H1 (cell line): ENCODE measurements at regions not wholly inside any gene's neighbourhood (a gene's known extent, or its start where the extent isn't known, plus 50 kb on each side); places are given as distances from the start of the nearest gene placed in this dataset.

Source experiments
- CBX5 ChIP-seq: fragments of 300-800, 300-1000 bp; sonication (generic); IDR thresholded peaks from 2 replicates; pipeline ENCODE4 v1.7.1; 2016; ENCODE audit warnings: antibody characterized with exemption, low read length, low read depth
- MAFK ChIP-seq: IDR thresholded peaks from 2 replicates; pipeline ENCODE4 v1.6.1; 2012; ENCODE audit warnings: low read depth, mild to moderate bottlenecking, improper control_type of control experiment, low read length
- POLR2AphosphoS5 ChIP-seq: IDR thresholded peaks from 2 replicates; pipeline ENCODE4 v1.6.1; 2011; ENCODE audit warnings: low read depth, low read length
- RBBP5 ChIP-seq: IDR thresholded peaks from 2 replicates; pipeline ENCODE4 v1.7.1; 2012; ENCODE audit warnings: low read depth, mild to moderate bottlenecking, inconsistent platforms, low read length, moderate library complexity, borderline replicate concordance
- RXRA ChIP-seq: IDR thresholded peaks from 2 replicates; pipeline ENCODE4 v1.6.1; 2011; ENCODE audit warnings: low read depth, mild to moderate bottlenecking, low read length, moderate library complexity; ENCODE audit not compliant: insufficient read depth
- SP4 ChIP-seq: IDR thresholded peaks from 2 replicates; pipeline ENCODE4 v1.6.1; 2012; ENCODE audit warnings: low read length, inconsistent platforms
- TF ChIP-seq, protein P1 (sequence below): fragments of 300-600 bp; sonication (generic); IDR thresholded peaks from 2 replicates; pipeline ENCODE4 v1.7.1; 2012; ENCODE audit warnings: low read length, moderate library complexity, mild to moderate bottlenecking, inconsistent platforms; ENCODE audit not compliant: insufficient replicate concordance

GRCh38 chr5:21649969-21650368, 1203.2 kb downstream of the CDH12 start (continued):
- no peak for TF ChIP-seq MAFK
- TF ChIP-seq RBBP5, result no peak
- no peak for TF ChIP-seq CBX5
- no peak for TF ChIP-seq POLR2AphosphoS5
- TF ChIP-seq RXRA, result no peak
- TF ChIP-seq SP4, result no peak
- TF ChIP-seq, protein P1, sequence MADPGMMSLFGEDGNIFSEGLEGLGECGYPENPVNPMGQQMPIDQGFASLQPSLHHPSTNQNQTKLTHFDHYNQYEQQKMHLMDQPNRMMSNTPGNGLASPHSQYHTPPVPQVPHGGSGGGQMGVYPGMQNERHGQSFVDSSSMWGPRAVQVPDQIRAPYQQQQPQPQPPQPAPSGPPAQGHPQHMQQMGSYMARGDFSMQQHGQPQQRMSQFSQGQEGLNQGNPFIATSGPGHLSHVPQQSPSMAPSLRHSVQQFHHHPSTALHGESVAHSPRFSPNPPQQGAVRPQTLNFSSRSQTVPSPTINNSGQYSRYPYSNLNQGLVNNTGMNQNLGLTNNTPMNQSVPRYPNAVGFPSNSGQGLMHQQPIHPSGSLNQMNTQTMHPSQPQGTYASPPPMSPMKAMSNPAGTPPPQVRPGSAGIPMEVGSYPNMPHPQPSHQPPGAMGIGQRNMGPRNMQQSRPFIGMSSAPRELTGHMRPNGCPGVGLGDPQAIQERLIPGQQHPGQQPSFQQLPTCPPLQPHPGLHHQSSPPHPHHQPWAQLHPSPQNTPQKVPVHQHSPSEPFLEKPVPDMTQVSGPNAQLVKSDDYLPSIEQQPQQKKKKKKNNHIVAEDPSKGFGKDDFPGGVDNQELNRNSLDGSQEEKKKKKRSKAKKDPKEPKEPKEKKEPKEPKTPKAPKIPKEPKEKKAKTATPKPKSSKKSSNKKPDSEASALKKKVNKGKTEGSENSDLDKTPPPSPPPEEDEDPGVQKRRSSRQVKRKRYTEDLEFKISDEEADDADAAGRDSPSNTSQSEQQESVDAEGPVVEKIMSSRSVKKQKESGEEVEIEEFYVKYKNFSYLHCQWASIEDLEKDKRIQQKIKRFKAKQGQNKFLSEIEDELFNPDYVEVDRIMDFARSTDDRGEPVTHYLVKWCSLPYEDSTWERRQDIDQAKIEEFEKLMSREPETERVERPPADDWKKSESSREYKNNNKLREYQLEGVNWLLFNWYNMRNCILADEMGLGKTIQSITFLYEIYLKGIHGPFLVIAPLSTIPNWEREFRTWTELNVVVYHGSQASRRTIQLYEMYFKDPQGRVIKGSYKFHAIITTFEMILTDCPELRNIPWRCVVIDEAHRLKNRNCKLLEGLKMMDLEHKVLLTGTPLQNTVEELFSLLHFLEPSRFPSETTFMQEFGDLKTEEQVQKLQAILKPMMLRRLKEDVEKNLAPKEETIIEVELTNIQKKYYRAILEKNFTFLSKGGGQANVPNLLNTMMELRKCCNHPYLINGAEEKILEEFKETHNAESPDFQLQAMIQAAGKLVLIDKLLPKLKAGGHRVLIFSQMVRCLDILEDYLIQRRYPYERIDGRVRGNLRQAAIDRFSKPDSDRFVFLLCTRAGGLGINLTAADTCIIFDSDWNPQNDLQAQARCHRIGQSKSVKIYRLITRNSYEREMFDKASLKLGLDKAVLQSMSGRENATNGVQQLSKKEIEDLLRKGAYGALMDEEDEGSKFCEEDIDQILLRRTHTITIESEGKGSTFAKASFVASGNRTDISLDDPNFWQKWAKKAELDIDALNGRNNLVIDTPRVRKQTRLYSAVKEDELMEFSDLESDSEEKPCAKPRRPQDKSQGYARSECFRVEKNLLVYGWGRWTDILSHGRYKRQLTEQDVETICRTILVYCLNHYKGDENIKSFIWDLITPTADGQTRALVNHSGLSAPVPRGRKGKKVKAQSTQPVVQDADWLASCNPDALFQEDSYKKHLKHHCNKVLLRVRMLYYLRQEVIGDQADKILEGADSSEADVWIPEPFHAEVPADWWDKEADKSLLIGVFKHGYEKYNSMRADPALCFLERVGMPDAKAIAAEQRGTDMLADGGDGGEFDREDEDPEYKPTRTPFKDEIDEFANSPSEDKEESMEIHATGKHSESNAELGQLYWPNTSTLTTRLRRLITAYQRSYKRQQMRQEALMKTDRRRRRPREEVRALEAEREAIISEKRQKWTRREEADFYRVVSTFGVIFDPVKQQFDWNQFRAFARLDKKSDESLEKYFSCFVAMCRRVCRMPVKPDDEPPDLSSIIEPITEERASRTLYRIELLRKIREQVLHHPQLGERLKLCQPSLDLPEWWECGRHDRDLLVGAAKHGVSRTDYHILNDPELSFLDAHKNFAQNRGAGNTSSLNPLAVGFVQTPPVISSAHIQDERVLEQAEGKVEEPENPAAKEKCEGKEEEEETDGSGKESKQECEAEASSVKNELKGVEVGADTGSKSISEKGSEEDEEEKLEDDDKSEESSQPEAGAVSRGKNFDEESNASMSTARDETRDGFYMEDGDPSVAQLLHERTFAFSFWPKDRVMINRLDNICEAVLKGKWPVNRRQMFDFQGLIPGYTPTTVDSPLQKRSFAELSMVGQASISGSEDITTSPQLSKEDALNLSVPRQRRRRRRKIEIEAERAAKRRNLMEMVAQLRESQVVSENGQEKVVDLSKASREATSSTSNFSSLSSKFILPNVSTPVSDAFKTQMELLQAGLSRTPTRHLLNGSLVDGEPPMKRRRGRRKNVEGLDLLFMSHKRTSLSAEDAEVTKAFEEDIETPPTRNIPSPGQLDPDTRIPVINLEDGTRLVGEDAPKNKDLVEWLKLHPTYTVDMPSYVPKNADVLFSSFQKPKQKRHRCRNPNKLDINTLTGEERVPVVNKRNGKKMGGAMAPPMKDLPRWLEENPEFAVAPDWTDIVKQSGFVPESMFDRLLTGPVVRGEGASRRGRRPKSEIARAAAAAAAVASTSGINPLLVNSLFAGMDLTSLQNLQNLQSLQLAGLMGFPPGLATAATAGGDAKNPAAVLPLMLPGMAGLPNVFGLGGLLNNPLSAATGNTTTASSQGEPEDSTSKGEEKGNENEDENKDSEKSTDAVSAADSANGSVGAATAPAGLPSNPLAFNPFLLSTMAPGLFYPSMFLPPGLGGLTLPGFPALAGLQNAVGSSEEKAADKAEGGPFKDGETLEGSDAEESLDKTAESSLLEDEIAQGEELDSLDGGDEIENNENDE, result no peak
